Hepatocyte (in vitro differentiated cells): ENCODE measurements at regions not wholly inside any gene's neighbourhood (a gene's known extent, or its start where the extent isn't known, plus 50 kb on each side); places are given as distances from the start of the nearest gene placed in this dataset.

ENCODE experiments used
- CTCF ChIP-seq: fragments of 200-600 bp; sonication (generic); IDR thresholded peaks from 2 replicates; pipeline ENCODE4 v1.5.1; 2016; ENCODE audit warnings: antibody characterized with exemption, mild to moderate bottlenecking; ENCODE audit not compliant: poor library complexity
- EZH2 ChIP-seq: fragments of 200-600 bp; sonication (generic); IDR thresholded peaks from 2 replicates; pipeline ENCODE4 v1.6.1; 2016; ENCODE audit warnings: antibody characterized with exemption, mild to moderate bottlenecking, borderline replicate concordance
- EZH2phosphoT487 ChIP-seq: fragments of 200-600 bp; sonication (generic); IDR thresholded peaks from one replicate; pipeline ENCODE4 v1.6.1; 2018; ENCODE audit warnings: antibody characterized with exemption, mild to moderate bottlenecking, low read depth, moderate library complexity; ENCODE audit not compliant: unreplicated experiment, severe bottlenecking

DNA sequence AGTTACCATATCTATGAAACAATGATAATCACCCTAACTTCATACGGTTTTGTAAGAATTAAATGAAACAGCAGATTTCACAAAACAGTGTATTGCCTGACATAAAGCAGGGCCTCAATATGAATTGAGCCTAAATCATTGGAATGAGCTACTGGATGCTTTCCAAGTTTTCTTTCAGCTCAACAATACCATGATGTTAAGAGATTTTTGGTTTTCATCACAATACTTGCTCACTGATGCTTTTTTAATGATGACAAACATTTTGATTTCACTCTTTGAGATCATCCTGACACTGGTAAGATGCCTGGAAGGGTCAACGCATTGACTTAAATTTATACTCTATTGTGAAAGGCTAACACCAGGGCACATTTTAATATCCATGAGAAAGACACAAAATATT is 377.5 kb downstream of the ZNF521 start:
- TF ChIP-seq EZH2phosphoT487 (no peak), CTCF (no peak), EZH2 (no peak)
